PFSK-1 (cell line): ENCODE measurements at regions not wholly inside any gene's neighbourhood (a gene's known extent, or its start where the extent isn't known, plus 50 kb on each side); places are given as distances from the start of the nearest gene placed in this dataset.

ENCODE experiments used
- FOXP2 ChIP-seq: optimal IDR thresholded peaks from 2 replicates; pipeline ENCODE3; 2011; ENCODE audit warnings: borderline replicate concordance, control low read depth, inconsistent platforms; ENCODE audit not compliant: insufficient read depth; ENCODE audit errors: extremely low read length, extremely low read depth
- POLR2AphosphoS5 ChIP-seq: IDR thresholded peaks from 2 replicates; pipeline ENCODE4 v1.6.1; 2012; ENCODE audit warnings: low read depth, mild to moderate bottlenecking, control low read depth, low read length, moderate library complexity
- REST ChIP-seq, 2 experiments: IDR thresholded peaks; 2 replicates each; pipeline versions ENCODE4 v1.6.1 to v1.8.0; 2011 to 2012; ENCODE audit warnings: low read depth in 2 of 2, low read length in 2 of 2, control low read depth in 1 of 2, inconsistent platforms in 1 of 2, mild to moderate bottlenecking in 1 of 2, moderate library complexity in 1 of 2; ENCODE audit not compliant: insufficient read depth in 1 of 2
- SIN3A ChIP-seq: IDR thresholded peaks from 2 replicates; pipeline ENCODE4 v1.6.1; 2012; ENCODE audit warnings: mild to moderate bottlenecking, low read length, moderate library complexity, borderline replicate concordance; ENCODE audit not compliant: insufficient read depth
- TAF1 ChIP-seq: IDR thresholded peaks from 2 replicates; pipeline ENCODE4 v1.6.1; 2012; ENCODE audit warnings: low read length, control low read depth, borderline replicate concordance; ENCODE audit not compliant: insufficient read depth

GRCh38 chr6:147977851-147978465 is 364.7 kb upstream of the SASH1 start:
- TF ChIP-seq REST (IDR thresholded peaks at IDR 0.05; ENCODE audit: insufficient read depth in 1 of 2, low read depth in 2 of 2, low read length in 2 of 2) (no peak), POLR2AphosphoS5 (no peak), TAF1 (no peak), FOXP2 (no peak), SIN3A (no peak)

GRCh38 chr6:147979966-147980365 is 362.7 kb upstream of the SASH1 start:
- TF ChIP-seq SIN3A (no peak), REST (IDR thresholded peaks at IDR 0.05; ENCODE audit: insufficient read depth in 1 of 2, low read depth in 2 of 2, low read length in 2 of 2) (no peak), POLR2AphosphoS5 (no peak)

- TF ChIP-seq SIN3A (no peak), FOXP2 (no peak), TAF1 (no peak), POLR2AphosphoS5 (no peak), REST (IDR thresholded peaks at IDR 0.05; ENCODE audit: insufficient read depth in 1 of 2, low read depth in 2 of 2, low read length in 2 of 2) (no peak)
Measured at GRCh38 chr6:147983581-147984366, 358.9 kb upstream of the SASH1 start.

- no peak for TF ChIP-seq TAF1
- no peak for TF ChIP-seq SIN3A
- no peak for TF ChIP-seq REST (IDR thresholded peaks at IDR 0.05; ENCODE audit: insufficient read depth in 1 of 2, low read depth in 2 of 2, low read length in 2 of 2)
- TF ChIP-seq FOXP2: no peak
- no peak for TF ChIP-seq POLR2AphosphoS5
Measured at GRCh38 chr6:147986846-147987245, 355.8 kb upstream of the SASH1 start.
